ENCODE measurements at regions not wholly inside any gene's neighbourhood (a gene's known extent, or its start where the extent isn't known, plus 50 kb on each side); places are given as distances from the start of the nearest gene placed in this dataset.

DNA sequence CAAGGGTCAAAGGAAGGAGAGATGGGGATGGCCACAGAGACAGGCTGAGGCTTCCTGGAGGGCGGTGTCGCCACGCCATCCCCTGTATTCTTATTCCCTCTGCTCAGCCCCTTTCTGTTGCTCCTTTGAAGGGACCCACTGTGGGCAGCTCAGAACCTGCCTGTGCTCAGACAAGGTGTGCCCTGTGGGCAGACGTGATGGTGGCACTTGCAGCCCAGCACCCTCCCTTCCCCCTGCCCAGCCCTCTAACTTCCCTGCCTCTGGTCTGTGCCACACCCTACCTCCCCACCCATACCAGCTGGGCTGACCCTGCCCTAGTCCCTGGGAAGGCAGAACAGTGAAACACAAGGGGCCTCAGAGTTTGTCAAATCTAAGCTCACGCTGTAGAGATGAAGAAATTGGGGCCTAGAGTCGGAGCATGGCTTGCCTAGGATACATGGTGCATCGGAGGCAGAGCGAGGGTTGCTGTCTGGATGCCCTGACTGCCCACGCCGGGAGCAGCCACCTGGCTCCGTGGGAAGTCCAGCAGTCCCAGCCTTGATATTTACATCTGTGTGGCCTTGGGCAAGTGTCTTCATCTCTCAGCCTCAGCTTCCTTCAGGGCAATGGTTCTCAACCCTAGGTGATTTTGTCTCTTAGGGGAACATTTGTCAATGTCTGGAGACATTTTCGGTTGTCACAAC lies 68.6 kb upstream of the RUNX3 start:
- Mint-ChIP-seq H3K4me3 (peak overlapping the region; percentile 15 to 52), H3K27ac (peak overlapping the region in 1 of 2 donors; percentile 86)
- ATAC-seq: no peak

DNA sequence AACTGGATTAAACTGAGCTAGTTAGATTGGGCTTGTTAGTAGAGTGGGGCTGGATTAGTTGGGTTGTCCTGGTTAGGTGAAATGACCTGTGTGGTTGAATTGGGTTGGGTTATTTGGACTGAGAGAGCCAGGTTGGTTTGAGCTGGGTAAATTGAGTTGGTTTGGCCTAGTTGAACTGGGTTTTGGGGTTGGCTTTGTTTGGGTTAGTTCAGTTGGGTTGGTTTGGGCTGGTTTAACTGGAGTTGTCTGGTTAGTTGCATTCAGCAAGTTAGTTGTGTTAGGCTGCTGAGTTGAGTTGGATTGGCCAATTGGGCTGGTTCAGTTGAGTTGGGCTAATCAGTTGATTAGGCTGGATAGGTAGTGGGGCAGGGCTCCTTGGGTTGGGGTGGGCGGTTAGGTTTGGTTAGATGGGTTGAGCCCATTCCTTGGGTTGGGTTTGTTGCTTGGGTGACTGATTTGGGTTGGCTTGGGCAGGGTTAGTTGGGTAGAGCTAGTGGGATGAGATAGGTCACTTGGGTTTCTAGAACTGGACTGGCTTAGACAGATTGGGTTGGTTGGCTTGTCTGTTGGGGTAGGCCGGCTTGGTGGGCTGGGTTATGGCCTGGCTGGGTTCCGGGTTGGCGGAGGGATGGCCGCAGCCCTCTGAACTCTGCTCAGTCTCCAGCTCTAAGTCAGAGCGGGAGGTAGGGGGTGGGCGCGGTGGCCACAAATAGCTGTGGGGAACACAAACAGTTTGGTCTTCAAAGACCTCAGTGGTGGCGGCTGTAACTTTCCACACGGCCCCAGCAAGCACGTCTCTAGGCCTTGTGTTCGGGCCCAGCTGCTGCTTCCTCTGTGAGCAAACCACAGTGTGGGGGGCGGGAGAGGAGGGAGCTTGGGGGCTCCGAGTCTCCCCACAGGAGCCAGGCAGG lies 67.2 kb upstream of the RUNX3 start:
- no peaks in the 10 kb centered on the region for H3K27me3 Mint-ChIP-seq
- peak overlapping the region; percentile 94 to 97 for H3K27ac Mint-ChIP-seq
- peaks cover 10 to 17% of the 10 kb centered on the region in 2 donors for H3K9me3 Mint-ChIP-seq
- ATAC-seq (peak; percentile 81), DNase-seq (peak; percentile 77 to 85)
- H3K4me3 Mint-ChIP-seq: peak overlapping the region; percentile 50 to 84
- H3K4me1 Mint-ChIP-seq: peaks cover 94% of the 10 kb centered on the region

More for the DNA sequence above, 68.6 kb upstream of the RUNX3 start:
- Mint-ChIP-seq H3K9me3 (peaks cover 10 to 17% of the 10 kb centered on the region in 2 donors), H3K4me1 (peaks cover 91% of the 10 kb centered on the region), H3K27me3 (no peaks in the 10 kb centered on the region)
- DNase-seq: no peak

DNA sequence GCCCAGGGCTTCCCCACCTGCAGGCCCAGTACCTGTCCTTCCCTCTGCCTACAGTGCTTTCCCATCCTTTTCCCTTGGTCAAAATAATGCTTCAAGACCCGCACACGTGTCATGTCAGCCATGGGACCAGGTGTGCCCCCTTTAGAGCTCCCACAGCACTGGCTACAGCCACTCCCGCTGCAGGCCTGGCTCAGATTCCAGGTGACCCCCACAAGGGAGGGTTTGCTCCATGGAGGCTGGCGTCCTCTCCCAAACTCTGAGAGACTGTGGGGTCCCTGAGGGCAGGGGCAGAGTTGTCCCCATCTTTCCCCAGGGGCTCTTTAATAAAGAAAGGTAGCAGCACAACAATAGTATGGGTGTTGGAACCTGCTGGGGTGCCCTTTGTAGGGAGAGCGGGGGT lies 66.4 kb upstream of the RUNX3 start:
- no peak for ATAC-seq
- Mint-ChIP-seq H3K4me3 (peak overlapping the region; percentile 50 to 84), H3K9me3 (peaks cover 10 to 17% of the 10 kb centered on the region in 2 donors), H3K27me3 (no peaks in the 10 kb centered on the region), H3K27ac (peak overlapping the region; percentile 94 to 97), H3K4me1 (peaks cover 100% of the 10 kb centered on the region)
- no peak for DNase-seq

DNA sequence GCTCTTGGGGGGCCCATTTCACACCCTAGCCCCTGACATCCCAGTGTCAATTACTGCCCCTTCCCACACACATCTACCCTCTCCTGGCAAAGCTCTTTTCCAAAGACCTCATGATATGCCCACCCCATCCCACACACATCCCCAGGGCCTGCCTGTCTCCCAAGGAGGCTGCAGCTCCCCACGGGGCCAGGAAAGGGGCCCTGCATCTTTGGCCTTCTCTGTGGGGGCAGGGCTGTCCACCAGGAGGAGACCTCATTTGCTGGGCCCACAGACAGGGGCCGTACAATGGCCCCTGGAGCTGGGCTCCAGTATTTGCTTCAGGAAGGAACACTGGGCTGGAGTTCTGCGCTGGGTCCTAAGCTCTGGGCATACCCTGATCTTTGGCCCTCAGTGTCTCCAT lies 65.6 kb upstream of the RUNX3 start:
- peak overlapping the region; percentile 21 to 94 for H3K27ac Mint-ChIP-seq
- peaks cover 10 to 17% of the 10 kb centered on the region in 2 donors for H3K9me3 Mint-ChIP-seq
- no peaks in the 10 kb centered on the region for H3K27me3 Mint-ChIP-seq
- H3K4me3 Mint-ChIP-seq: peak overlapping the region; percentile 20 to 41
- DNase-seq: no peak
- peaks cover 100% of the 10 kb centered on the region for H3K4me1 Mint-ChIP-seq
- ATAC-seq: no peak

DNA sequence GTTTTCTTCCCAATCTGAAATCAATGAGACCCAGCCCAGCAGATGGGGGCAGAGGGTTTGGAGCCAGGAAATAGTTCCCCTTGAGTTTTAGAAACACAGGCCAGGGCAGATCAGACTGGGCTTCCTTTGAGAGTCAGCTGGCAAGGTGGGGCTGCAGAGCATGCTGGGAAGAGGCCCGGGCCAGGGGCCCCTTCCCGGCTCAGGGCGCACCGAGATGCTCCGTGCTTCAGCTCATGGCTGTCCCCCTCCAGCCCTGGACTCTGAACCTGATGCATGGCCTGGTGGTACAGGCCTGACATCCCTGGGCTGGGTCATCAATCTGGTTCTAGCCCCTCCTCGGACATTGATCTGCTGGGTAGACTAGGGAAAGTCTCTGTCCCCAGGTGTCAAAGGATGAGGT lies 65.1 kb upstream of the RUNX3 start:
- Mint-ChIP-seq H3K4me1 (peaks cover 100% of the 10 kb centered on the region), H3K4me3 (peak overlapping the region; percentile 12 to 41), H3K27ac (peak overlapping the region; percentile 21 to 94), H3K27me3 (no peaks in the 10 kb centered on the region), H3K9me3 (peaks cover 10 to 17% of the 10 kb centered on the region in 2 donors)
- no peak for DNase-seq
- ATAC-seq: no peak

DNA sequence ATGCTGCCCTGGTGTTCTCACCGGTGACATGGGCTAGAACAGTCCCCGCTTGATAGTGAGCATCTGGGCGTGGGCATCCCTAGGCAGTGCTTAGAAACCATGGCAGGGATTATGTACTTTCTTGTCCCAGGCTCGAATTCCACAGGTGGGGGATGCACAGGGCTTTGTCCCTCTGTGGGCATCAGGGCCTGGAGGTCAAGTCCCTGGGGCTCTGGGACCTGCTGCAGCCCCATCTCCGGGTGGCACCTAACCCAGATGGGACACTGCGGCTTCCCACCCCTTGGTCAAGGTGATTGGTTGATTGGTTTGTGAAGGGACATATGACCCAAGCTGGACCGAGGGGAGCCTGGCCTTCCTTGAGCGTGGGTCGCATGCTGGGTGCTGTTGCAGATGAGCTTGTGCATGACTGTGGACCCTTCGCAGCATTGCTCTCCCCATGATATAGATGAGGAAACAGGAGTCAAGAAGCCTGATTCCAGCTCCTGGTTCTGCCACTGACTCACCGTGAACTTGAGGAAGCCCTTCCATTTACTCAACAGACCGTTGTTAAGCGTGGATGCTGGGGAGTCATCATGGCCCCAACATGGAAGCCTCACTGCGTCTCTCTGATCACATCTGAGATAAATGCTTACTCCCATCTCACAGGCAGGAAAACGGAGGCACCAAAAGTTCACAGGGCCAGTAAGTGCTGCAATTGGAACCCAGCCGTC lies 64.0 kb upstream of the RUNX3 start:
- Mint-ChIP-seq H3K4me1 (peaks cover 100% of the 10 kb centered on the region), H3K27ac (peak overlapping the region; percentile 42 to 65), H3K27me3 (no peaks in the 10 kb centered on the region), H3K4me3 (peak overlapping the region; percentile 6 to 39), H3K9me3 (peaks cover 10% of the 10 kb centered on the region in 2 donors)
- no peak for DNase-seq
- ATAC-seq: no peak

DNA sequence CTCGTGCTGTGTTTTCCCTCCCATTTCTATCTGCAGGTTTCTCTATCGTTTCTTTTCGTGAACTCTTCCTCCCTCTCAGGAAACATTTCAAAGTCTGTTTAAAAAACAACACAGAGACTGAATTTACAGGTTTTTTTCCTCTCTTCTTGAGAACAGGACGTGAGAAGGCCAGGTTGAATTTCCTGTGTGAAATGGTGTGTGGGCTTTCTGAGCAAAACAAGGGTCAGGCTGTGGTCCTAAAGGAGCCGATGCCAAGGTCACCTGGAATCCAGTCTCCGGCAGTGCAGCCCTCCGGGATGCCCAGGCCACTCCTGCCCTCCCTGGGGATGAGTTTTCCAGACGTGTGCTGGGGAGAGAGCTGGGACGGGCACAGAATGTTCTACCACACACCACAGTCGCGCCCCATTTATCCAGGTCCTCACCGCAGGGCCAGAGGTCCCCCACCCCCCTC lies 62.7 kb upstream of the RUNX3 start:
- H3K4me1 Mint-ChIP-seq: peaks cover 100% of the 10 kb centered on the region
- peak overlapping the region; percentile 81 to 88 for H3K4me3 Mint-ChIP-seq
- peaks cover 15% of the 10 kb centered on the region in 2 donors for H3K9me3 Mint-ChIP-seq
- H3K27ac Mint-ChIP-seq: peak overlapping the region; percentile 91 to 97
- DNase-seq (no peak), ATAC-seq (no peak)
- no peaks in the 10 kb centered on the region for H3K27me3 Mint-ChIP-seq

DNA sequence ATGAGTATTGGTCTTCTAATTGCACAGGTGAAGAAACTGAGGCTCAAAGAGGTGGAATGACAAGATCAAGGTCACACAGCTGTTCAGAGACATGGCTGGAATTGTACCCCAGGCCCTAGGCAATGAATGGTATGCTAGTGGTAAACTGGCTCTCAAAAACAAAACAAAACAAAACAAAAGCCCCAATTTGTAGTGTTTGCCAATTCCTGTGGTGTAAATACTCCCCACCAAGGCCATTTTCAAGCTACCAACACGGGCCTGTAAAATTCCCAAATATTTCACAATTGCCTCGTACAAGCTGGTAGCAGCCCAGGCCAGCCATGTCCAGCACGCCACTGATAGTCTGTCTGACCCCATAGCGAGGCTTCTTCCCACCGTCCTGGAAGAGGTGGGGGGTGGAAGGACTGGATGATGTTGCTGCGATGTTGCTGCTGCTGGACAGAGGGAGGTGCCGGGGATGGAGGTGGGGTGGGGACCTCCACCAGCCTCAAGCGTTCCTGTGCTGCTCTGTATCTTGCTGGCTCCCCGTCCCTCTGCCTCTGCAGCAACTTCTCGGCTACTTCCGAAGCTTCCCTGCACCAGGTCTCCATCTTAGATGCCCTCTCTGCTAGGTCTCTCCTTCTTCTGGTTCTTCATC lies 62.2 kb upstream of the RUNX3 start:
- Mint-ChIP-seq H3K4me1 (peaks cover 100% of the 10 kb centered on the region), H3K27me3 (no peaks in the 10 kb centered on the region), H3K4me3 (peak overlapping the region; percentile 81 to 88), H3K27ac (peak overlapping the region; percentile 91 to 97), H3K9me3 (peaks cover 14 to 16% of the 10 kb centered on the region in 2 donors)
- DNase-seq (no peak), ATAC-seq (no peak)

DNA sequence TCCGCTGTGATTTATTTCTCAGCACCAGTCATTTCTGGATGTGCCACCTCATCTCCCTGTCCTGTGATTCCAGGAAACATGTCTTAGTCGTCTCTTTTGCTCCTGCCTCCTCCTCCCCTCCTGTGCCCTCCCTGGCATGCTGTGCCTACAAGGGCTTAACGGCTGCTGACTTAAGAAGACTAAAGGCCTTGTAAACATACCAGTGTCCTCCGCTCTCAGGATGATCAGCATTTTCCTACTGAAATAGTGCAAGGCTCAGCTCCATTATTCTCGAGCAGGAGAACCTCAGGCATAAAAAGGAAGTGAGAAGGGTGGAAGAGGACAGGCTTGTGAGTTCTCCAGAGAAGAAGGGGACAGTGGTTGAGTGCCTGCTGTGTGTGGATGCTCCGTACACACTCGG lies 61.6 kb upstream of the RUNX3 start:
- peak; percentile 47 for ATAC-seq
- DNase-seq: peak in 1 of 2 donors; percentile 46
- Mint-ChIP-seq H3K4me3 (peak overlapping the region; percentile 81 to 88), H3K4me1 (peaks cover 99% of the 10 kb centered on the region), H3K27ac (peak overlapping the region; percentile 91 to 97), H3K9me3 (peaks cover 9 to 11% of the 10 kb centered on the region in 2 donors), H3K27me3 (no peaks in the 10 kb centered on the region)

DNA sequence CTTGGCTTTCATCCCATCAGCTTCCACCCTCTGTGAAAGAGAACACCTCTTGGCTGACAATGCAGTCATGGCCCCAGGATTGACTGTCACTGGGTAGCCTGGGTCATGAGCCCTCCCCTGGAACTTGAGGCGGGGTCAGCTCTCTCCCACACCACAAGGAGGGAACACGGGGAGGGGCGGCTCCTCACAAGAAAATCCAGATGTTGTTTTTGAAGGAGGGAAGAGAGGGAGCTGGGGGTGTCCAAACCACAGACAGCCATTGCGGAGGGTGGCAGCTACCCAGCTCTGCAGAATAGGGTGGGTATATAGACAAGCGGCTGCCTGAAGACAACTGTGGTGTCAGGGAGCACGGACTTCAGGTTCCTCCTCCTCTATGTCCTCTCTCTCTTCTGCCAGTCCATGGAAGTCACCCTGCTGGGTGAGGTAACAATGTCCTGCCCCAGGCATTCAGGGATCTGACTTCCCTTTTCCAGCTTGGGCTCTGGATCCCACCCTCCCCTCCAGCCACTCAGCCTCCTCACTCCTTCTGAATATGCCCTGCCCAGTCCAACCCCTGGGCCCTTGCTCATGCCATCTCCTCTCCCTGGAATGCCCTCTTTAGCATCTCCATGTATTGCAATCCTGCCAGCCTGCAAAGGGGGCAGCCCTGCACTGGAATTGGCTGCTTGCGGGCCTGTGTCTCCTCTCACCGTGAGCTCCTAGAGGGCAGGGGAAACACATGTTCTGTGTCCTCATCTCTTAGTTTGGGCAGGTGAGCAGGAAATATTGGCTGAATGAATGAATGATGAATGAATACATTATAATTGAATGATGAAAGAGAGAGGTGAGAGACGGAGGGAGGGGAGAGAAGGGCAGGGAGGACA lies 60.9 kb upstream of the RUNX3 start:
- Mint-ChIP-seq H3K9me3 (peaks cover 4 to 7% of the 10 kb centered on the region in 2 donors), H3K4me3 (peak overlapping the region; percentile 81 to 88), H3K27me3 (no peaks in the 10 kb centered on the region), H3K4me1 (peaks cover 99% of the 10 kb centered on the region), H3K27ac (peak overlapping the region; percentile 81 to 97)
- DNase-seq (peak in 1 of 2 donors; percentile 48), ATAC-seq (peak; percentile 58)

DNA sequence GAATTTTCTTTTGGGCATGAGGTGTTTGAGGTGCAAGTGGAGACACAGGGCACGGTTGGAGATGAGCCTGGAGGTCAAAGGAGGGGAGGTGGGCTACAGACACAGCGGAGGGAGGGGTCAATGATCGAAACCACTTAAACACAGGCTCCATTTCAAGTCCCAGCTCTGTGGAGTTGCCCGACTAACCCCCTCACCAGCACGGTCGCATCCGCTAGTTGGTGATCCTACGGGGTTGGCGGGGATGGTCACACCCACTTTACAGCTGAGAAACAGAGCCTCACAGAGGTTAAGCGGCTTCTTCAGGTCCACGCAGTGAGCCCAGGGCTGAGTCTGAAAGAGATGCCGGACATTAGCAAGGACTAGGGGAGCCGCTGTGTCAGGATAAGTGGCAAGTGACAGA lies 60.1 kb upstream of the RUNX3 start:
- H3K9me3 Mint-ChIP-seq: peaks cover 4 to 7% of the 10 kb centered on the region in 2 donors
- H3K27me3 Mint-ChIP-seq: no peaks in the 10 kb centered on the region
- ATAC-seq: peak; percentile 31
- H3K4me3 Mint-ChIP-seq: peak overlapping the region; percentile 76 to 81
- H3K4me1 Mint-ChIP-seq: peaks cover 99% of the 10 kb centered on the region
- H3K27ac Mint-ChIP-seq: peak overlapping the region; percentile 75 to 84
- DNase-seq: no peak

DNA sequence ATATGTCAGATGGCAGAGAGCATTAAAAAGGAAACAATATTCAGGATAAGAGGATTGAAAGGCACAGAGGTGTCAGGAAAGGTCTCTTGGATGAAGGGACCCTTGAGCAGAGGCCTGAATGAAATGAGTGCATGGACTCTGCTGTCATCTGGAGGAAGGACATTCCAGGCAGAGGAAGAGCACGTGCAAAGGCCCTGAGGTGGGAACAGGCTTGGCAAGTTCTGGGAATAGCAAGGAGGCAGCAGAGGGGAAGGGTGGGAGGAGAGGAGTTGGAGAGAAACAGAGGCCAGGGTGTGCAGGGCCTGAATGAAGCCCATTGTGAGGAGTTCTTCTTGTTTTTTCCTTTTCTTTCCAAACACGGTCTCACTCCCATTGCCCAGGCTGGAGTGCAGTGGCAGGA lies 59.0 kb upstream of the RUNX3 start:
- Mint-ChIP-seq H3K9me3 (peaks cover 4 to 7% of the 10 kb centered on the region in 2 donors), H3K4me3 (peak overlapping the region; percentile 69 to 73), H3K4me1 (peaks cover 99% of the 10 kb centered on the region), H3K27me3 (no peaks in the 10 kb centered on the region), H3K27ac (peak overlapping the region in 1 of 2 donors; percentile 36)
- DNase-seq: no peak
- no peak for ATAC-seq

DNA sequence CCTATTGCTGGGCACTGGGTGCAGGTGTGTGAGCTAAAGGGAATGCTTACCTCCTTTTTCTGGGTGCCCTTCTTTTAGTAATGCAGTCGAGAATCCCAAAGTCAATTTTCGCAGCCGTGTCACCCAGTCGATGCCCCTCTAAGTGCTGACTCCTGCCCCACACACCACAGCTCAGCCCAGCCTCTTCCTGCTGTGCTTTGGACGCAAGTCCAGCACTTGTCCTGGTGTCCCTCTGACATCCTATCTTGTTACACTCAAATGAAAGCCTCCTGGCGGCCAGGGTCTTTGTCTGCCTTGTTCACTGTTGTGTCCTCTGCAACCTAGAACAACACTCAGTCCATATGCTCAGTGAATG lies 58.5 kb upstream of the RUNX3 start:
- peaks cover 99% of the 10 kb centered on the region for H3K4me1 Mint-ChIP-seq

More for the DNA sequence above, 58.5 kb upstream of the RUNX3 start:
- H3K4me3 Mint-ChIP-seq: peak overlapping the region; percentile 69 to 73
- DNase-seq (no peak), ATAC-seq (no peak)
- no peaks in the 10 kb centered on the region for H3K27me3 Mint-ChIP-seq
- H3K27ac Mint-ChIP-seq: peak overlapping the region; percentile 89 to 95
- peaks cover 4 to 7% of the 10 kb centered on the region in 2 donors for H3K9me3 Mint-ChIP-seq
